Neural progenitor cell (in vitro differentiated cells): ENCODE measurements at regions not wholly inside any gene's neighbourhood (a gene's known extent, or its start where the extent isn't known, plus 50 kb on each side); places are given as distances from the start of the nearest gene placed in this dataset.

Experiments
- DNase-seq: peaks from one replicate; pipeline ENCODE4 v3.0.0-alpha.2; 2016; ENCODE audit warnings: low spot score
- H2AFZ ChIP-seq: fragments of 200-600 bp; sonication (generic); replicated peaks from 2 replicates; pipeline ENCODE4 v1.6.1; 2016; ENCODE audit warnings: antibody characterized with exemption
- H3F3A ChIP-seq: fragments of 200-600 bp; sonication (generic); 2 replicates; pipeline ENCODE4 v1.6.1; 2016; ENCODE audit warnings: antibody characterized with exemption, low read depth
- H3K27ac ChIP-seq: fragments of 200-600 bp; sonication (generic); 2 replicates; pipeline ENCODE4 v1.5.1; 2016; ENCODE audit warnings: mild to moderate bottlenecking
- H3K27me3 ChIP-seq: fragments of 200-600 bp; sonication (generic); 2 replicates; pipeline ENCODE4 v1.6.1; 2016; ENCODE audit warnings: mild to moderate bottlenecking, moderate library complexity
- H3K36me3 ChIP-seq: fragments of 200-600 bp; sonication (generic); 2 replicates; pipeline ENCODE4 v1.5.1; 2016
- H3K4me1 ChIP-seq: fragments of 200-600 bp; sonication (generic); 2 replicates; pipeline ENCODE4 v1.6.1; 2016; ENCODE audit warnings: mixed run types
- H3K4me2 ChIP-seq: fragments of 200-600 bp; sonication (generic); 2 replicates; pipeline ENCODE4 v1.6.1; 2016
- H3K4me3 ChIP-seq: fragments of 200-600 bp; sonication (generic); 2 replicates; pipeline ENCODE4 v1.5.1; 2016
- H3K79me2 ChIP-seq: fragments of 200-600 bp; sonication (generic); 2 replicates; pipeline ENCODE4 v1.6.1; 2016; ENCODE audit warnings: low read depth
- H3K9ac ChIP-seq: fragments of 200-600 bp; sonication (generic); 2 replicates; pipeline ENCODE4 v1.6.1; 2016
- H3K9me3 ChIP-seq: fragments of 200-600 bp; sonication (generic); 2 replicates; pipeline ENCODE4 v1.5.1; 2016; ENCODE audit warnings: low read depth
- H4K20me1 ChIP-seq: fragments of 200-600 bp; sonication (generic); 2 replicates; pipeline ENCODE4 v1.6.1; 2016; ENCODE audit warnings: low read depth
- H3K27ac Mint-ChIP-seq: 3 replicates; pipeline ENCODE4 v1.8.0; 2021; ENCODE audit warnings: mixed read lengths
- H3K27me3 Mint-ChIP-seq: 2 replicates; pipeline ENCODE4 v1.8.0; 2022; ENCODE audit warnings: low read depth, mild to moderate bottlenecking, inconsistent platforms, moderate library complexity, mixed read lengths; ENCODE audit not compliant: insufficient read depth
- H3K36me3 Mint-ChIP-seq: 3 replicates; pipeline ENCODE4 v1.8.0; 2021; ENCODE audit warnings: mixed read lengths
- H3K4me1 Mint-ChIP-seq: 3 replicates; pipeline ENCODE4 v1.8.0; 2021; ENCODE audit warnings: mixed read lengths
- H3K4me3 Mint-ChIP-seq: 3 replicates; pipeline ENCODE4 v1.8.0; 2021; ENCODE audit warnings: mild to moderate bottlenecking, moderate library complexity, mixed read lengths
- H3K9me3 Mint-ChIP-seq: 3 replicates; pipeline ENCODE4 v1.8.0; 2020; ENCODE audit warnings: mixed read lengths
- CTCF ChIP-seq: fragments of 200-600 bp; sonication (generic); IDR thresholded peaks from 2 replicates; pipeline ENCODE4 v1.5.1; 2017; ENCODE audit warnings: antibody characterized with exemption, mild to moderate bottlenecking
- EZH2 ChIP-seq: fragments of 200-600 bp; sonication (generic); IDR thresholded peaks from 2 replicates; pipeline ENCODE4 v1.6.1; 2017; ENCODE audit warnings: antibody characterized with exemption, mild to moderate bottlenecking, moderate library complexity
- EZH2phosphoT487 ChIP-seq: fragments of 200-600 bp; sonication (generic); IDR thresholded peaks from 2 replicates; pipeline ENCODE4 v1.6.1; 2017; ENCODE audit warnings: antibody characterized with exemption

DNA sequence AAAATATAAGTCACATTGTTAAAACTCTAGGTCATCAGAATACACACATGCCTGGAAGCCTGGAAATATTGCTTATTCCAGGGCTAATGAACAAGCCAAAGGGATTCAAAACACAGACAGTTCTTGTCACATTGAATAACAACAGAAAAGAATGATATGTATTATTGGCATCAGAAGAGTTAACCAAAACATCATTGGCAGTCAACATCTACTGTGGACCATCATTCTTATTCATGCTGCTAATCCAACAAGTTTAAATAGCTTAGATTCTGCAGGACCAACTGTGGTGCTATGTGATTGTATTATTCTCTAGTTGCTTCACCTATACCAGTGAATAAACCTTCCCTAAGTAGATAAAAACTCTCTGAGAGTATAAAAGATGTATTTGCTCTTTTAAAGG, 198.3 kb downstream of the NEBL start:
- Mint-ChIP-seq H3K4me1 (no peaks in the 10 kb centered on the region), H3K27ac (no peak overlapping the region), H3K9me3 (peaks cover 2% of the 10 kb centered on the region), H3K4me3 (no peak overlapping the region), H3K27me3 (no peaks in the 10 kb centered on the region), H3K36me3 (peaks cover 2% of the 10 kb centered on the region)
- TF ChIP-seq EZH2 (no peak), CTCF (no peak), EZH2phosphoT487 (no peak)
- peaks cover 4% of the 10 kb centered on the region for H3K4me1 ChIP-seq
- no peaks in the 10 kb centered on the region for H3K79me2 ChIP-seq
- no peak overlapping the region for H2AFZ ChIP-seq
- no peaks in the 10 kb centered on the region for H3K9me3 ChIP-seq
- no peaks in the 10 kb centered on the region for H3F3A ChIP-seq
- no peak overlapping the region for H3K4me3 ChIP-seq
- H3K36me3 ChIP-seq: no peaks in the 10 kb centered on the region
- H4K20me1 ChIP-seq: no peaks in the 10 kb centered on the region
- no peak overlapping the region for H3K27ac ChIP-seq
- DNase-seq: no peak
- H3K9ac ChIP-seq: no peak overlapping the region
- H3K27me3 ChIP-seq: no peaks in the 10 kb centered on the region
- H3K4me2 ChIP-seq: no peak overlapping the region

GRCh38 chr10:20694296-20694695, 202.8 kb downstream of the NEBL start:
- Histone ChIP-seq H3K79me2 (no peaks in the 10 kb centered on the region), H3K27me3 (no peaks in the 10 kb centered on the region), H2AFZ (no peak overlapping the region), H4K20me1 (no peaks in the 10 kb centered on the region), H3K4me1 (peaks cover 9% of the 10 kb centered on the region), H3F3A (no peaks in the 10 kb centered on the region), H3K9me3 (no peaks in the 10 kb centered on the region), H3K9ac (no peak overlapping the region), H3K27ac (no peak overlapping the region), H3K36me3 (no peaks in the 10 kb centered on the region), H3K4me3 (no peak overlapping the region), H3K4me2 (no peak overlapping the region)
- Mint-ChIP-seq H3K4me3 (no peak overlapping the region), H3K27ac (no peak overlapping the region), H3K36me3 (no peaks in the 10 kb centered on the region), H3K9me3 (peaks cover 4% of the 10 kb centered on the region), H3K27me3 (peaks cover 3% of the 10 kb centered on the region), H3K4me1 (peaks cover 6% of the 10 kb centered on the region)
- TF ChIP-seq EZH2phosphoT487: no peak
- no peak for TF ChIP-seq EZH2
- no peak for TF ChIP-seq CTCF
- no peak for DNase-seq

GRCh38 chr10:20688797-20689544, 208.1 kb downstream of the NEBL start:
- Mint-ChIP-seq H3K4me1 (peaks cover 23% of the 10 kb centered on the region), H3K27ac (no peak overlapping the region), H3K36me3 (no peaks in the 10 kb centered on the region), H3K9me3 (peaks cover 10% of the 10 kb centered on the region), H3K27me3 (peaks cover 8% of the 10 kb centered on the region), H3K4me3 (no peak overlapping the region)
- Histone ChIP-seq H3K4me3 (no peak overlapping the region), H3K9ac (no peak overlapping the region), H3F3A (no peaks in the 10 kb centered on the region), H3K27me3 (no peaks in the 10 kb centered on the region), H2AFZ (no peak overlapping the region), H4K20me1 (no peaks in the 10 kb centered on the region), H3K9me3 (no peaks in the 10 kb centered on the region), H3K4me2 (no peak overlapping the region), H3K4me1 (peaks cover 5% of the 10 kb centered on the region), H3K36me3 (no peaks in the 10 kb centered on the region), H3K79me2 (no peaks in the 10 kb centered on the region), H3K27ac (no peak overlapping the region)
- DNase-seq: no peak
- no peak for TF ChIP-seq CTCF
